Amygdala (tissue), 56 donors: ENCODE measurements at regions not wholly inside any gene's neighbourhood (a gene's known extent, or its start where the extent isn't known, plus 50 kb on each side); places are given as distances from the start of the nearest gene placed in this dataset.
"Not testable (repeated sequence)": the region's sequence is repeated elsewhere in the genome, so short reads cannot be mapped to it uniquely, and the experiment has no call there.

Experiments
- DNase-seq, 56 donors: peaks; one replicate each; lab custom pipeline; 2025; lab: John Stamatoyannopoulos, UW

GRCh38 chr3:139131951-139132350, 87.3 kb upstream of the PRR23C start:
- DNase-seq: no peak

GRCh38 chr3:139132976-139133375, 88.3 kb upstream of the PRR23C start:
- no peak for DNase-seq

DNA sequence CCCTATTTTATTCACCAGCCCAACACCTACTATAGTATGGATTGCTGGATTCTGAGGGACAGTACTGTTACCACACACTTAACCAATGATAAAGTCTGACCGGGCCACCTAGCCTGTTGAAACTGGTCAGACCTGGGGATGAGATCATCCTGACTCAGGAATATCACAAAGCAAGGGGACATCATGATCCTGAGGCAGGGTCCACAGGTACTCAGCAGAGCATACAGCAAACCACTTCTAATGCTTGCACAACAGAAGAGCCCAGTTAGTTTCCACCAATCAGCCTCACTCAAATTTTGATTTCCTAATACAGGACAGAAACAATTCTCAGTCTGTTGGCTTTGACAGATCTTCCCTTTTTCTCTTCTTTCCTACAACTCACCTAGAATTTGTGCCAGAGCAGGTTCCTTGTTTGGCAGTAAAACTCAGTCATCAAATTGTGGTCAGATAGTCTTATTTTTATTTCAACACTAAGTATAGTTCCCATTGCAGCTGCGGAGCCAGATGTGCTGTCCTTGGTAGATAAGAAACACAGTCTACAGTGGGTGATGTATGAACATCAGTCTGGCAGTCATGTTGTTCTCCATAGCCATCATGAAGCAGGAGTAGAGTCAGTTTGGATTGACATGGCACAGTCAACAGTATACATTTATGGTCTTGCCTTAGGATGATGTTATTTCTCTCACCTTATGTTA, 90.1 kb upstream of the PRR23C start:
- DNase-seq: no peak

DNA sequence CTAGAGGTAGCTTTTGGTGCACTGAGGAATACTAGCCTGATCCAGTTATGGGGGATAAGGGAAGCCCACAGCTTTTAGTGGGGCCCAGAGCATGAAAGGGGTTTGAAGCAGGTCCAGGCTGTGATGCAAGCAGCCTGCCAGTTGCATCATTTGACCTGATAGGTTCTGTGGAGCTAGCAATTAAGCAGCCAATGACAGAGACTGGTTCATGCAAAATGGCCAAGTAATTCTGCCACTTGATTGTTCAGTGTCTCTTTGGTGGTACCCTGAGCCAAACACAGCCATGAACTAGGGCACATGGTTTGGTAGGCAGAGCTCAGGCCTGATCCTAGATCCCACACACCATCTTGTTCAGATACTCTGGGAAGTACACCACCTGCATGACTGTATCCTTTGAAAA, 91.0 kb upstream of the PRR23C start:
- no peak for DNase-seq

- no peak for DNase-seq
Observed at GRCh38 chr3:139136469-139137202, 91.9 kb upstream of the PRR23C start.

DNA sequence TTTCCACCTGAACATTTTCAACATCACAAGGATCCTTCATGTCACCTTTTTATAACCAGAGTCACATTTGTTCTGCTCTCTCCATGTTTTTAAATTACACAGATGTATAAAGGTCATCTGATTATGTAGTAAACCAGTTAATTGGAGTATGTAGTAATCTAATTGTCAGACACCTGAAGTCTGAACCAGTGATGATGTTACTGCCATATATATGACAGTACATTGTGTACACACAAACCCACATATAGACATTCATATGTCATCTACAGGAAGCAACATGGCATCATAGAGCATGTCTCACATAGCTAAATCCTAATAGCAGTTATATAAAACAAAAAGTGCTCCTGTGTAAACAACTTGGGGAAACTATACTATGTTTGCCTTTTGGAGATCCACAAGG, 95.9 kb upstream of the PRR23C start:
- DNase-seq: no peak

- not testable (repeated sequence) for DNase-seq
Observed at GRCh38 chr3:139145980-139146379, 101.3 kb upstream of the PRR23C start.

DNA sequence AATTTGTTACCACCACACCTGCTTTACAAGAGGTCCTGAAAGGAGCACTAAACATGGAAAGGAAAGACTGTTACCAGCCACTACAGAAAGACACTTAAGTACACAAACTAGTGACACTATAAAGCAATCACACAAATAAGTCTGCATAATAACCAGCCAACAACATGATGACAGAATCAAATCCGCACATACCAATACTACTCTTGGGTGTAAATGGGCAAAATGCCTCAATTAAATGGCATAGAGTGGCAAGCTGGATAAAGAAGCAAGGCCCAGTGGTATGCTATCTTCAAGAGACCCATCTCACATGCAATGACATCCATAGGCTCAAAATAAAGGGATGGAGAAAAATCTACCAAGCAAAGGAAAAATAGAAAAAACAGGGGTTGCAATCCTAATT, 106.8 kb upstream of the PRR23C start:
- no peak for DNase-seq

GRCh38 chr3:139153434-139153833, 108.7 kb upstream of the PRR23C start:
- peak in 1 of 56 donors; percentile 1 for DNase-seq

GRCh38 chr3:139157161-139157932, 112.7 kb upstream of the PRR23C start:
- no peak for DNase-seq

GRCh38 chr3:139159356-139159755, 114.7 kb upstream of the PRR23C start:
- no peak for DNase-seq

- peak in 45 of 56 donors; percentile 2 to 88 (median 21) for DNase-seq
Observed at GRCh38 chr3:139173372-139174108, 128.8 kb upstream of the PRR23C start.

GRCh38 chr3:139180489-139180888, 135.8 kb upstream of the PRR23C start:
- DNase-seq: no peak

DNA sequence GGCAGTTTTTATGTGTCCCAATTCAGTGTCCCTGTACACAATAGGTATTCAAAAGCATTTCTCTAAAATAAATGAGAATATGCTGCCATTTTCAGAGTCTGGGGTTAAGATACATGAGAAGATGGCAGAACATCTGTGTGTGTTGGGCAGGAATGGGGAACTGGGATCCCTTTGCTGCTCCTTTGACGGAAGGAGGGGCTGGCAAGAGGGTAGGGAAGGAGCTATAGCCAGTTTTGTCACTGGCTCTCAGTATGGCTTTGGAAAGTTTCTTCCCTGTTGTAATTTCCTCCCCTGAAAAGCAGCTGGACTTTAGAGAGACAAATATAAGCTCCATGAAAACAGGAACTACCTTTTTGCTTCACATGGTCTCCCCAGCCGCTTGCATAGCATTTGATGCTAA, 137.5 kb upstream of the PRR23C start:
- no peak for DNase-seq

DNA sequence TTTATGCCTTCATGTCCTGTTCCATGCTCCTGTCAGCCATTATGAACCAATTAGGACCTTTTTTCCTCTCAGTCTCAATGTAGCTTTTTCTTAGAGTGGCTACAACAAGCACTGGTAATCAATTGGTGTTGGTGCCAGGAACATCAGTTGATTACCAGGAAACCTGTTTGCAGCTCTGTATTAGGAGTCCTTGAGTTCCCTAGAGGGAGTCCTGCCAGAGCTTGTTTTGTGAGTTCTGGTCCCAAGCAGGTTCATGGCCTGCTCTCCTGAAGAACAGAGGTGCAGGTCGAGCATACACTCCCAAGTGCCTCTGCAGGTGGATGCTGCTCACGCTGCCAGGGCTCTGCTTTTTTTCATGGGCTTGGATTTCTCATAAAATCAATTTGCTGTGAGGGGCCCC, 137.9 kb upstream of the PRR23C start:
- no peak for DNase-seq

GRCh38 chr3:139185527-139185926, 140.8 kb upstream of the PRR23C start:
- no peak for DNase-seq

- no peak for DNase-seq
Observed at GRCh38 chr3:139187154-139187553, 142.5 kb upstream of the PRR23C start.

- DNase-seq: no peak
Observed at GRCh38 chr3:139187648-139188047, 143.0 kb upstream of the PRR23C start.

GRCh38 chr3:139189943-139190342, 145.3 kb upstream of the PRR23C start:
- no peak for DNase-seq

- not testable (repeated sequence) for DNase-seq
Observed at GRCh38 chr3:139194421-139194820, 149.4 kb upstream of the MRPS22 start.

DNA sequence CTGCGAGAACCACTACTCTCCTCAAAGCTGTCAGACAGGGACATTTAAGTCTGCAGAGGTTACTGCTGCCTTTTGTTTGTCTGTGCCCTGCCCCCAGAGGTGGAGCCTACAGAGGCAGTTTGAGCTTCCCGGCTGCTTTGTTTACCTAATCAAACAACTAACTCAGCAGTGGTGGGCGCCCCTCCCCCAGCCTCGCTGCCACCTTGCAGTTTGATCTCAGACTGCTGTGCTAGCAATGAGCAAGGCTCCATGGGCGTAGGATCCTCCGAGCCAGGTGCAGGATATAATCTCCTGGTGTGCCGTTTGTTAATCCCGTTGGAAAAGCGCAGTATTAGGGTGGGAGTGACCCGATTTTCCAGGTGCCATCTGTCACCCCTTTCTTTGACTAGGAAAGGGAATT, 147.7 kb upstream of the MRPS22 start:
- not testable (repeated sequence) for DNase-seq
